K562 (cell line): ENCODE measurements at regions not wholly inside any gene's neighbourhood (a gene's known extent, or its start where the extent isn't known, plus 50 kb on each side); places are given as distances from the start of the nearest gene placed in this dataset.

Experiments
- BRCA1 ChIP-seq, 2 experiments: fragments of 450-650 bp in 1 of 2; sonication (generic) in 1 of 2; formaldehyde crosslinking in 1 of 2; IDR thresholded peaks; 2 replicates each; pipeline versions ENCODE4 v1.5.0 to v1.6.1; 2017 to 2020; ENCODE audit warnings: mild to moderate bottlenecking in 1 of 2, missing genetic modification reagents in 1 of 2
- IRF2 ChIP-seq: sonication (generic); formaldehyde crosslinking; IDR thresholded peaks from 2 replicates; pipeline ENCODE4 v1.8.1; 2022; ENCODE audit warnings: mild to moderate bottlenecking, missing genetic modification reagents
- NFIC ChIP-seq: fragments of 450-650 bp; IDR thresholded peaks from 2 replicates; pipeline ENCODE4 v1.6.1; 2017; ENCODE audit warnings: mild to moderate bottlenecking, inconsistent platforms
- POLR2AphosphoS2 ChIP-seq: IDR thresholded peaks from 2 replicates; pipeline ENCODE4 v1.6.1; 2012; ENCODE audit warnings: low read length, improper control_type of control experiment
- ZBED1 ChIP-seq: IDR thresholded peaks from 2 replicates; pipeline ENCODE4 v1.6.1; 2014
- ZNF165 ChIP-seq: fragments of 250-450 bp; sonication (Bioruptor Pico); IDR thresholded peaks from 2 replicates; pipeline ENCODE4 v1.4.0; 2020; ENCODE audit warnings: borderline replicate concordance
- TF ChIP-seq, protein P1 (sequence below): IDR thresholded peaks from 2 replicates; pipeline ENCODE4 v1.6.1; 2014; ENCODE audit warnings: antibody characterized with exemption
- TF ChIP-seq, protein P2 (sequence below): sonication (generic); formaldehyde crosslinking; IDR thresholded peaks from 2 replicates; pipeline ENCODE4 v1.8.0; 2022; ENCODE audit warnings: mild to moderate bottlenecking, missing genetic modification reagents
- TF ChIP-seq, protein P3 (sequence below), 3 experiments: IDR thresholded peaks in 2 of 3; conservative IDR thresholded peaks in 1 of 3; 2 replicates each; pipeline ENCODE4 v1.5.1; 2011 to 2012; ENCODE audit warnings: low read length in 3 of 3, mild to moderate bottlenecking in 3 of 3, control low read depth in 2 of 3, improper control_type of control experiment in 1 of 3, inconsistent platforms in 1 of 3, low read depth in 1 of 3, mixed read lengths in 1 of 3, moderate library complexity in 1 of 3; ENCODE audit not compliant: insufficient read depth in 2 of 3
- TF ChIP-seq, protein P4 (sequence below): sonication (generic); formaldehyde crosslinking; IDR thresholded peaks from 2 replicates; pipeline ENCODE4 v1.9.0; 2022; ENCODE audit warnings: mild to moderate bottlenecking, missing genetic modification reagents

DNA sequence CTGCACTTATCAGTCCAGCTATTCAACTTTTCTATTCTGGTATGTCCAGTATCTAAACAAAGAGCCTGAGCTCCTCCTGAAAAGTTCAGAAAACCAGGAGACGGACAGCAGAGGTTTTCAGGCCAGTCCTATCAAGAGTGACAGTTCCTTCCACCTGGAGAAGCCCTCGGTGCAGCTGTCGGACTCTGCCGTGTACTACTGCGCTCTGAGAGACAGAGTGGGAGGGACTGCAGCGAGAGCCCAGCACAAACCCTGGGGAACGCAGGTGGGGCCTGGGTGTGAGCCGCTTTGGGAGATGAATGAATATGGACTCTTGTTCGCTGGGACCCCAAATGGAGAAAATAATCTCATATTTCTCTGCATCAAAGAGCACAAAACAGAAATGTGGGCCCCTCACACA is 329.8 kb upstream of the OR4E1 start:
- TF ChIP-seq NFIC: no peak
- TF ChIP-seq BRCA1 (IDR thresholded peaks at IDR 0.05): no peak
- TF ChIP-seq BRCA1 (CRISPR knock-in tag; IDR thresholded peaks at IDR 0.05): no peak
- TF ChIP-seq, protein P1, sequence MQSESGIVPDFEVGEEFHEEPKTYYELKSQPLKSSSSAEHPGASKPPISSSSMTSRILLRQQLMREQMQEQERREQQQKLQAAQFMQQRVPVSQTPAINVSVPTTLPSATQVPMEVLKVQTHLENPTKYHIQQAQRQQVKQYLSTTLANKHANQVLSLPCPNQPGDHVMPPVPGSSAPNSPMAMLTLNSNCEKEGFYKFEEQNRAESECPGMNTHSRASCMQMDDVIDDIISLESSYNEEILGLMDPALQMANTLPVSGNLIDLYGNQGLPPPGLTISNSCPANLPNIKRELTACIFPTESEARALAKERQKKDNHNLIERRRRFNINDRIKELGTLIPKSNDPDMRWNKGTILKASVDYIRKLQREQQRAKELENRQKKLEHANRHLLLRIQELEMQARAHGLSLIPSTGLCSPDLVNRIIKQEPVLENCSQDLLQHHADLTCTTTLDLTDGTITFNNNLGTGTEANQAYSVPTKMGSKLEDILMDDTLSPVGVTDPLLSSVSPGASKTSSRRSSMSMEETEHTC: no peak
- TF ChIP-seq, protein P2, sequence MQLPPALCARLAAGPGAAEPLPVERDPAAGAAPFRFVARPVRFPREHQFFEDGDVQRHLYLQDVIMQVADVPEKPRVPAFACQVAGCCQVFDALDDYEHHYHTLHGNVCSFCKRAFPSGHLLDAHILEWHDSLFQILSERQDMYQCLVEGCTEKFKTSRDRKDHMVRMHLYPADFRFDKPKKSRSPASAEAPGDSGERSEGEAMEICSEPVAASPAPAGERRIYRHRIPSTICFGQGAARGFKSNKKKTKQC (CRISPR knock-in tag): no peak
- no peak for TF ChIP-seq IRF2 (CRISPR knock-in tag)
- TF ChIP-seq, protein P3, sequence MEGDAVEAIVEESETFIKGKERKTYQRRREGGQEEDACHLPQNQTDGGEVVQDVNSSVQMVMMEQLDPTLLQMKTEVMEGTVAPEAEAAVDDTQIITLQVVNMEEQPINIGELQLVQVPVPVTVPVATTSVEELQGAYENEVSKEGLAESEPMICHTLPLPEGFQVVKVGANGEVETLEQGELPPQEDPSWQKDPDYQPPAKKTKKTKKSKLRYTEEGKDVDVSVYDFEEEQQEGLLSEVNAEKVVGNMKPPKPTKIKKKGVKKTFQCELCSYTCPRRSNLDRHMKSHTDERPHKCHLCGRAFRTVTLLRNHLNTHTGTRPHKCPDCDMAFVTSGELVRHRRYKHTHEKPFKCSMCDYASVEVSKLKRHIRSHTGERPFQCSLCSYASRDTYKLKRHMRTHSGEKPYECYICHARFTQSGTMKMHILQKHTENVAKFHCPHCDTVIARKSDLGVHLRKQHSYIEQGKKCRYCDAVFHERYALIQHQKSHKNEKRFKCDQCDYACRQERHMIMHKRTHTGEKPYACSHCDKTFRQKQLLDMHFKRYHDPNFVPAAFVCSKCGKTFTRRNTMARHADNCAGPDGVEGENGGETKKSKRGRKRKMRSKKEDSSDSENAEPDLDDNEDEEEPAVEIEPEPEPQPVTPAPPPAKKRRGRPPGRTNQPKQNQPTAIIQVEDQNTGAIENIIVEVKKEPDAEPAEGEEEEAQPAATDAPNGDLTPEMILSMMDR (IDR thresholded peaks at IDR 0.05 in 2 of 3, conservative IDR thresholded peaks at IDR 0.05 in 1 of 3; ENCODE audit: insufficient read depth in 2 of 3, low read depth in 1 of 3, low read length in 3 of 3): no peak
- no peak for TF ChIP-seq ZNF165 (CRISPR knock-in tag)
- TF ChIP-seq, protein P4, sequence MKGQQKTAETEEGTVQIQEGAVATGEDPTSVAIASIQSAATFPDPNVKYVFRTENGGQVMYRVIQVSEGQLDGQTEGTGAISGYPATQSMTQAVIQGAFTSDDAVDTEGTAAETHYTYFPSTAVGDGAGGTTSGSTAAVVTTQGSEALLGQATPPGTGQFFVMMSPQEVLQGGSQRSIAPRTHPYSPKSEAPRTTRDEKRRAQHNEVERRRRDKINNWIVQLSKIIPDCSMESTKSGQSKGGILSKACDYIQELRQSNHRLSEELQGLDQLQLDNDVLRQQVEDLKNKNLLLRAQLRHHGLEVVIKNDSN (CRISPR knock-in tag): no peak
- TF ChIP-seq ZBED1: no peak
- no peak for TF ChIP-seq POLR2AphosphoS2
